ENCODE measurements at regions not wholly inside any gene's neighbourhood (a gene's known extent, or its start where the extent isn't known, plus 50 kb on each side); places are given as distances from the start of the nearest gene placed in this dataset.
"Not testable (repeated sequence)": the region's sequence is repeated elsewhere in the genome, so short reads cannot be mapped to it uniquely, and the experiment has no call there.

DNA sequence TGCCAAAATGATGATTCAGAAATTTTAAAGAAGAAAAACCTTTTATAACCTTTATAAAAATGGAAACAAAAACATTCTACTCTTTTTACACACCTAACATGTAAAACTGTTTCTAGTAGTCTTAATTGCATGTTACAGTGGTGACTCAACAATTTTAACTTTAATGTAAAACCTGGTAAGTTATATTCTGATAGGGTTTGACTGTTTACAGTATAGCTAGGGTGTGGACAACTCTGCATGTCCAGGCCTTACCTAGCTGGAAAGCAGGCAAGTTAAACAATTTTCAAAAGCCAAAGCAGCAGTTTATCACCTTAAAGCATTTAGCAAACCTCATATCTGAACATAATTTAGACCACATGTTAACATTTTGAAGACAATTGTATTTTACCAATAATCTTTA lies 328.5 kb downstream of the NEK10 start:
- intact Hi-C loops (cut with DNase I), result no loop called here
- Histone ChIP-seq H3K9me3 (ENCODE audit: control insufficient read depth, low read length) (no peaks in the 10 kb centered on the region), H3K4me3 (ENCODE audit: low read length) (no peak overlapping the region), H3K27ac (ENCODE audit: low read length) (no peak overlapping the region), H3K27me3 (ENCODE audit: control insufficient read depth, insufficient read depth) (no peaks in the 10 kb centered on the region), H3K4me1 (ENCODE audit: control insufficient read depth, insufficient read depth, low read length) (no peaks in the 10 kb centered on the region)
- no peak for DNase-seq
- no peak for ATAC-seq

DNA sequence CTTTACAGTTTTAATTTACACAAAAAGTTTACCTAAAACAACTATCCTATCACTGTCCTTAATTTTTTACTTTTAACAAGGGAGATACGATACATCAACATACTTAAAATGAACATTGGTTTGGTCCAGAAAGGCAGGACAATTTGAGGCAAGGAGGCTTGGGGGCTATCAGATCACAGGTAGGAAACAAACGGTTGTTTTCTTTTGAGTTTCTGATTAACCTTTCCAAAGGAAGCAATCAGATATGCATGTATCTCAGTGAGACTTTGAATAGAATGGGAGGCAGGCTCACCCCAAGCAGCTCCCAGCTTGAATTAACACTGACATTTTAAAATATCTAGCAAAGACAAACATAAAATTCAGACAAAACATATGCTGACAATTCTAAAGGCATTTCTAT lies 326.6 kb downstream of the NEK10 start:
- intact Hi-C loops (cut with DNase I); H3K9me3 ChIP-seq (ENCODE audit: control insufficient read depth, low read length); H3K27ac ChIP-seq (ENCODE audit: low read length); H3K4me3 ChIP-seq (ENCODE audit: low read length); ATAC-seq; H3K4me1 ChIP-seq (ENCODE audit: control insufficient read depth, insufficient read depth, low read length); DNase-seq; H3K27me3 ChIP-seq (ENCODE audit: control insufficient read depth, insufficient read depth): not testable (repeated sequence)
- 39% methylated on average over 2 of the region's 2 CpGs for WGBS

DNA sequence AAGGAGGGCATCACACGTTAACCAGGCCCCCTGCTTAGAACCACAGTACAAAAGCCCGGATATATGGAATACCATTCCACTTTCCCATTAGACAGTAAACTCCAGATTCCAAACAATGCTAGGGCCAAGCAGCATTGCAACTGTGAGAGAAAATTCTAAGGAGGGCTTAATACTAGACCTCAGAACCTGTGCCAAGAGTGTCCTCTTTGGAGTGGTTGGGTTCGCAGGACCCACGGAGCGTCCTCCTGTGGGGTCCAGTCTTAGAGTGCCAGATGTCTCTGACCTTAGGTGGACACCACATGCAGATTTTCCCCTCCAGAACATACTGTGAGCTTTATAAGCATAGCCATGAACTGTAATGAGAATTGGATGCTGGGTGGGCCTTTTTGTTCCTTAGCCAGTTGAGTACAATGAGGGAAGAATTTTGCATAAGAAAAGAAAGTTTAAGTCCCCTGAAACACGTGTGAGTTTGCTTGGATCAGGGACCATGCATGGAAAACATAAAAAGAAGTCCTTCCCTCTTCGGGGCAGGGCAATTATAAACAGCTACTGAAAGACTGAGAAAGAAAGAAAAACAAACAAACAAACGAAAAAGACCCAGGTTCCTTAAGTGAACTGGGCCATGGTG lies 325.7 kb downstream of the NEK10 start:
- ATAC-seq, result no peak
- no peak overlapping the region for H3K4me3 ChIP-seq (ENCODE audit: low read length)
- H3K27ac ChIP-seq (ENCODE audit: low read length), result no peak overlapping the region
- no peaks in the 10 kb centered on the region for H3K9me3 ChIP-seq (ENCODE audit: control insufficient read depth, low read length)
- 52% methylated on average over 8 of the region's 8 CpGs for WGBS
- intact Hi-C loops (cut with DNase I), result no loop called here
- H3K4me1 ChIP-seq (ENCODE audit: control insufficient read depth, insufficient read depth, low read length), result no peaks in the 10 kb centered on the region
- DNase-seq, result no peak
- H3K27me3 ChIP-seq (ENCODE audit: control insufficient read depth, insufficient read depth), result no peaks in the 10 kb centered on the region

DNA sequence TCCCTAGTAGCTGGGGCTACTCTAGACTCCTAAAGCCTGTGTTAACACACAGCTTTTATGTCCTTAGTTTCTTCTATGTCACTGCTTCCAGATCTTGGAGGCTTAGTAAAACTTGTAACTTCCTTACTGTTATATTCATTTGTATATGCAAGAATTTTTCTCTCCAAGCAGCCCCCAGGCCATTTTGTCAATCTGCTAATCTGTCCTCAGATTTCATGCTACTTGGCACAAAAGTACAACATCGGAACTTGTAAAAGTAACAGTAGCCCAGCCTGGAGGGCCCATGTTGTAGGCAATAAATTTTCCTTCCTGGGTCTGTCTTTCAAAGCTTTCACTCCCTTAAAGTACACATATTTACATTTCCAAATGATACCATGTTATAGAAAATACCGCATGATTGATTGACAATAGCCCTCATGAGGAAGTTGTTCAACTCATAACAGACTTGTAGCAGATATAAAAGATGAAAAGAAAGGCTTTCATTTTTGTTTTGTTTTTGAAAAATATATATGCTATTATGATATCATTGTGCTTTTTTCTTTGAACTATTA lies 324.2 kb downstream of the NEK10 start:
- Histone ChIP-seq H3K27ac (ENCODE audit: low read length) (no peak overlapping the region), H3K4me1 (ENCODE audit: control insufficient read depth, insufficient read depth, low read length) (no peaks in the 10 kb centered on the region), H3K27me3 (ENCODE audit: control insufficient read depth, insufficient read depth) (no peaks in the 10 kb centered on the region), H3K4me3 (ENCODE audit: low read length) (no peak overlapping the region), H3K9me3 (ENCODE audit: control insufficient read depth, low read length) (no peaks in the 10 kb centered on the region)
- WGBS, result 86% methylated on average over 2 of the region's 2 CpGs
- no peak for ATAC-seq
- intact Hi-C loops (cut with DNase I), result no loop called here
- no peak for DNase-seq

DNA sequence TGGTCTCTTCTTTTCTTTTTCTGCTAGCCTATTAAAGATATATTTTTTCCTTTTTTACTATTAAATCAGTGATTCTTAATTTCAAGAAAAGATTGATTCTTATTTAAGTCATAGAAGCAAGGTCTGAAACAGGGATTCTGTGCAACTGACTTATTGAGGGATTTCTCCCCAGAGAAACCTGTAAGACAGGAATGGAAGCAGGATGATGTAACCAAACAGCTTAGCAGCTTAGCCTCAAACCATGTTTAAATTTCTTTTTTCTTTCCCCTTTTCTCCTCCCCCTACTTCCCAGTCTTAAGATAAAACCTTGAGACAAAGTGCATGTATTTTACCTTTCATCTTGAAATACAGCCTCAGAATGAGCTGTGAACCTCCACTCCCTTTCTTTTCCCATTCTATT lies 322.8 kb downstream of the NEK10 start:
- H3K27me3 ChIP-seq (ENCODE audit: control insufficient read depth, insufficient read depth), result no peaks in the 10 kb centered on the region
- intact Hi-C loops (cut with DNase I), result no loop called here
- H3K4me1 ChIP-seq (ENCODE audit: control insufficient read depth, insufficient read depth, low read length), result no peaks in the 10 kb centered on the region
- H3K27ac ChIP-seq (ENCODE audit: low read length), result no peak overlapping the region
- DNase-seq (no peak), ATAC-seq (no peak)
- H3K9me3 ChIP-seq (ENCODE audit: control insufficient read depth, low read length), result no peaks in the 10 kb centered on the region
- no peak overlapping the region for H3K4me3 ChIP-seq (ENCODE audit: low read length)

DNA sequence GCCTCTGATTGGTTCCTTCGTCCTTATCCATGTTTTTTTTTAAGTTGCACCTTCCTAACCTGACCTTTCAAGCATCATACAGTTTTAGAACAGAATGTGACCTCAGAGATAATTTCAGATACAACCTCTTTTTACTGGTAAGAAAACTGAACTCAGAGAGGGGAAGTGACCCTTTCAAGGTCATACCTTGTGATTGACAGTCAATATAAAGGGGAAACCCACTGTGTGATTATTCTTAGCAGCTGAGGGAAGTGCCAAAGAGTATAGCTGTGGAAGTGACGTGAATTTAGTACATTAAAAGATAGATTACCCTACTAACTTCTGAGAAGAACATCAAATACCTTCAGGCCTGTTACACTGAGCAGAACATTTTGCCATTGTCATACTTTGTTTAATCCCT lies 319.4 kb downstream of the NEK10 start:
- 42% methylated on average over 2 of the region's 2 CpGs for WGBS
- H3K27ac ChIP-seq (ENCODE audit: low read length), result no peak overlapping the region
- intact Hi-C loops (cut with DNase I), result no loop called here
- no peak overlapping the region for H3K4me3 ChIP-seq (ENCODE audit: low read length)
- DNase-seq (no peak), ATAC-seq (no peak)
- no peaks in the 10 kb centered on the region for H3K27me3 ChIP-seq (ENCODE audit: control insufficient read depth, insufficient read depth)
- H3K4me1 ChIP-seq (ENCODE audit: control insufficient read depth, insufficient read depth, low read length), result no peaks in the 10 kb centered on the region
- no peaks in the 10 kb centered on the region for H3K9me3 ChIP-seq (ENCODE audit: control insufficient read depth, low read length)

DNA sequence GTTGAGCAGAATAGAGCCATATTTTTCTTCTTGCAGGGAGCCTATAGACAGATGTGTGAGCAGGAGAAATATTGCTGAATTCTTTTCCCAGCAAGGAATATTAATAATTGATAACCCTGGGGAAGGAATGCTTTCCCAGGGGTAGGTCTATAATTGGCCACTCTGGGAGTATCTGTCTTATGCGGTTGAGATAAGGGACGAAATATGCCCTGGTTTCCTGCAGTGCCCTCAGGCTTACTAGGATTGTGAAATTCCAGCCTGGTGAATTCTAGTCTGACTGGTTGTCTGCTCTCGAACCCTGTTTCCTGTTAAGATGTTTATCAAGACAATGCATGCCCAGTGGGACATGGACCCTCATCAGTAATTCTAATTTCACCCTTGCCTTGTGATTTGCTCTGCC lies 317.7 kb downstream of the NEK10 start:
- intact Hi-C loops (cut with DNase I); DNase-seq; H3K27ac ChIP-seq (ENCODE audit: low read length); ATAC-seq; H3K27me3 ChIP-seq (ENCODE audit: control insufficient read depth, insufficient read depth); H3K4me1 ChIP-seq (ENCODE audit: control insufficient read depth, insufficient read depth, low read length); H3K4me3 ChIP-seq (ENCODE audit: low read length); H3K9me3 ChIP-seq (ENCODE audit: control insufficient read depth, low read length): not testable (repeated sequence)
- WGBS, result 83% methylated on average over 3 of the region's 3 CpGs

DNA sequence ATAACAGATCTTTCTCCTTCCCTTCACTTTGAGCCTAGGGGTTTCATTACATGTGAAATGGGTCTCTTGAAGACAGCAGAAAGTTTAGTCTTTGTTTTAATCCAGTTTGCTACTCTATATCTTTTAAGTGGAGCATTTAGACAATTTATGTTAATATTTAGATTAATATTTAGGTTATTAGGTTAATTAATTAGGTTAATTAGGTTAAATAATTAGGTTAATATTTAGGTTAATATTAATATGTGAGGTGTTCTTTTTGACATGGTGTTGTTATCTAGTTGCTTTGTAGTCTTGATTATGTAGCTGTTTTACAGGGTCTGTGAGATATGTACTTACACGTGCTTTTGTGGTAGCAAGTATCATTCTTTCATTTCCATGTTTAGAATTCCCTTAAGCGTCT lies 312.9 kb downstream of the NEK10 start:
- intact Hi-C loops (cut with DNase I), result no loop called here
- Histone ChIP-seq H3K27me3 (ENCODE audit: control insufficient read depth, insufficient read depth) (no peaks in the 10 kb centered on the region), H3K4me1 (ENCODE audit: control insufficient read depth, insufficient read depth, low read length) (no peaks in the 10 kb centered on the region), H3K27ac (ENCODE audit: low read length) (no peak overlapping the region), H3K9me3 (ENCODE audit: control insufficient read depth, low read length) (no peaks in the 10 kb centered on the region), H3K4me3 (ENCODE audit: low read length) (no peak overlapping the region)
- ATAC-seq (no peak), DNase-seq (no peak)
- 86% methylated on average over 2 of the region's 2 CpGs for WGBS

DNA sequence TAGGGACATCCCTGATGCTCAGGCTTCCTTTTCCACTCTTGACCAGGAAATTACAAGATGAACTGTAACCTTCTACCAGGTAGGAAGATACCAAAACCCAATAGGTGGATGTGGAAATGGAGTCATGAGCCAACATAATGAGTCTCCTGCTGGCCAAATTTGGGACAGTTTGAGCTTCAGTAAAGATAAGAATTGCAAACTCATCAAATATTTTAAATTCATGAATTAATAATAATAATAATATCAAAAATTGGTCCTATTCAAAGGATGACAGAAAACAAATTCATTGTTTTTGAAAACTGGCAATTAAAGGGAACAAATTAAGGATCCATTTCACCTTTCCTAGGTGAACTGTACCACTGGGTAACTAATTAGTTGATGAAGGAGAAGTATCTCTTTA lies 309.7 kb downstream of the NEK10 start:
- no peak for ATAC-seq
- Histone ChIP-seq H3K4me3 (ENCODE audit: low read length) (no peak overlapping the region), H3K27ac (ENCODE audit: low read length) (no peak overlapping the region), H3K27me3 (ENCODE audit: control insufficient read depth, insufficient read depth) (no peaks in the 10 kb centered on the region), H3K4me1 (ENCODE audit: control insufficient read depth, insufficient read depth, low read length) (no peaks in the 10 kb centered on the region), H3K9me3 (ENCODE audit: control insufficient read depth, low read length) (no peaks in the 10 kb centered on the region)
- intact Hi-C loops (cut with DNase I), result no loop called here
- no peak for DNase-seq
